ENCODE measurements at regions not wholly inside any gene's neighbourhood (a gene's known extent, or its start where the extent isn't known, plus 50 kb on each side); places are given as distances from the start of the nearest gene placed in this dataset.
"Not testable (repeated sequence)": the region's sequence is repeated elsewhere in the genome, so short reads cannot be mapped to it uniquely, and the experiment has no call there.

DNA sequence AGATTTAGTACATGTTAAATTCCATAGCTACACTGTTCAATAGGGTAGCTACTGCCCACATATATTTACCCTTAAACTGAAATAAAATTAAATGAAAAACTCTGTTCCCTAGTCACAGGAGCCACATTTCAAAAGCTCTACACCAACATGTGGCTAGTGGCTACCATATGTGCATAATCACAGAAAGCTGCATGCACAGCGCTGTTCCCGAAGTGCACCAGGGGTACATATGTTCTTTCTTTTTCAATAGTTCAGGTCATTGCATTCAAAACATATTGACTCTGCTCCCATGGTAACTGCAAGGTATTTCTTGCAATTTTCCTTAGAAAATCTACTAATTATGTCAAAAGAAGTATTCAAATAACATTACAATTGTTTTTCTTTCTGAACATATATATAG is 591.2 kb downstream of the PDHA2 start:
- DNase-seq, result no peak
- no peaks in the 10 kb centered on the region for H3K4me1 Mint-ChIP-seq (ENCODE audit: low read depth, unreplicated experiment)
- TF ChIP-seq, protein P1, sequence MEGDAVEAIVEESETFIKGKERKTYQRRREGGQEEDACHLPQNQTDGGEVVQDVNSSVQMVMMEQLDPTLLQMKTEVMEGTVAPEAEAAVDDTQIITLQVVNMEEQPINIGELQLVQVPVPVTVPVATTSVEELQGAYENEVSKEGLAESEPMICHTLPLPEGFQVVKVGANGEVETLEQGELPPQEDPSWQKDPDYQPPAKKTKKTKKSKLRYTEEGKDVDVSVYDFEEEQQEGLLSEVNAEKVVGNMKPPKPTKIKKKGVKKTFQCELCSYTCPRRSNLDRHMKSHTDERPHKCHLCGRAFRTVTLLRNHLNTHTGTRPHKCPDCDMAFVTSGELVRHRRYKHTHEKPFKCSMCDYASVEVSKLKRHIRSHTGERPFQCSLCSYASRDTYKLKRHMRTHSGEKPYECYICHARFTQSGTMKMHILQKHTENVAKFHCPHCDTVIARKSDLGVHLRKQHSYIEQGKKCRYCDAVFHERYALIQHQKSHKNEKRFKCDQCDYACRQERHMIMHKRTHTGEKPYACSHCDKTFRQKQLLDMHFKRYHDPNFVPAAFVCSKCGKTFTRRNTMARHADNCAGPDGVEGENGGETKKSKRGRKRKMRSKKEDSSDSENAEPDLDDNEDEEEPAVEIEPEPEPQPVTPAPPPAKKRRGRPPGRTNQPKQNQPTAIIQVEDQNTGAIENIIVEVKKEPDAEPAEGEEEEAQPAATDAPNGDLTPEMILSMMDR (IDR thresholded peaks at IDR 0.05; ENCODE audit: unreplicated experiment), result no peak
- H3K4me3 Mint-ChIP-seq (ENCODE audit: low read depth, unreplicated experiment), result no peak overlapping the region
- no peaks in the 10 kb centered on the region for H3K9me3 Mint-ChIP-seq (ENCODE audit: low read depth, unreplicated experiment)
- no peaks in the 10 kb centered on the region for H3K27me3 Mint-ChIP-seq (ENCODE audit: unreplicated experiment)
- CTCF ChIA-PET, result no interaction called here
- H3K27ac Mint-ChIP-seq (ENCODE audit: unreplicated experiment), result no peak overlapping the region
- intact Hi-C loops (cut with micrococcal nuclease; ENCODE audit: unreplicated experiment), result no loop called here
- BruUV-seq (replicated peaks), result no TSS peak
- no peaks in the 10 kb centered on the region for H3K36me3 Mint-ChIP-seq (ENCODE audit: insufficient read depth, unreplicated experiment)

DNA sequence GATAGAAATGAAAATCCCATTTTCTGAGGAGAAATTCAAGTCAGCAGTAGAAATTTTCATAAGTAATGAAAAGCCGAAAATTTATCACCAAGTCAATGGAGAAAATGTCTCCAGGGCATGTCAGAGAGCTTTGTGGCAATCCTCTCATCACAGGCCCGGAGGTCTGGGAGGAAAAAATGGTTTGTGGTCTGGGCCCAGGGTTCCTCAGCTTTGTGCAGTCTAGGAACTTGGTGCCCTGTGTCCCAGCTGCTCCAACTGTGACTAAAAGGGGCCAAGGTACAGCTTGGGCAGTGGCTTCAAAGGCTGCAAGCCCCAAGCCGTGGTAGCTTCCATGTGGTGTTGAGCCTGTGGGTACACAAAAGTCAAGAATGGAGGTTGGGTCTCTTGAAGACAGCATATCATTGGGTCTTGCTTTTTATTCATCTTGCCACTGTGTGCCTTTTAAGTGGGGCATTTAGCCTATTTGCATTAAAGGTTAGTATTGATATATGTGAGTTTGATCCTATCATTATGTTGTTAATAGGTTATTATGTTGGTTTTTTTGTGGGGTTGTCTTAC is 608.5 kb downstream of the PDHA2 start:
- DNase-seq, result no peak
- no peak overlapping the region for H3K4me3 Mint-ChIP-seq (ENCODE audit: low read depth, unreplicated experiment)
- TF ChIP-seq, protein P1 (IDR thresholded peaks at IDR 0.05; ENCODE audit: unreplicated experiment), result no peak
- CTCF ChIA-PET, result no interaction called here
- no TSS peak for BruUV-seq (replicated peaks)
- H3K4me1 Mint-ChIP-seq (ENCODE audit: low read depth, unreplicated experiment), result no peaks in the 10 kb centered on the region
- no peak overlapping the region for H3K27ac Mint-ChIP-seq (ENCODE audit: unreplicated experiment)
- peaks cover 6% of the 10 kb centered on the region for H3K9me3 Mint-ChIP-seq (ENCODE audit: low read depth, unreplicated experiment)
- intact Hi-C loops (cut with micrococcal nuclease; ENCODE audit: unreplicated experiment), result no loop called here
- no peaks in the 10 kb centered on the region for H3K36me3 Mint-ChIP-seq (ENCODE audit: insufficient read depth, unreplicated experiment)
- H3K27me3 Mint-ChIP-seq (ENCODE audit: unreplicated experiment), result no peaks in the 10 kb centered on the region

DNA sequence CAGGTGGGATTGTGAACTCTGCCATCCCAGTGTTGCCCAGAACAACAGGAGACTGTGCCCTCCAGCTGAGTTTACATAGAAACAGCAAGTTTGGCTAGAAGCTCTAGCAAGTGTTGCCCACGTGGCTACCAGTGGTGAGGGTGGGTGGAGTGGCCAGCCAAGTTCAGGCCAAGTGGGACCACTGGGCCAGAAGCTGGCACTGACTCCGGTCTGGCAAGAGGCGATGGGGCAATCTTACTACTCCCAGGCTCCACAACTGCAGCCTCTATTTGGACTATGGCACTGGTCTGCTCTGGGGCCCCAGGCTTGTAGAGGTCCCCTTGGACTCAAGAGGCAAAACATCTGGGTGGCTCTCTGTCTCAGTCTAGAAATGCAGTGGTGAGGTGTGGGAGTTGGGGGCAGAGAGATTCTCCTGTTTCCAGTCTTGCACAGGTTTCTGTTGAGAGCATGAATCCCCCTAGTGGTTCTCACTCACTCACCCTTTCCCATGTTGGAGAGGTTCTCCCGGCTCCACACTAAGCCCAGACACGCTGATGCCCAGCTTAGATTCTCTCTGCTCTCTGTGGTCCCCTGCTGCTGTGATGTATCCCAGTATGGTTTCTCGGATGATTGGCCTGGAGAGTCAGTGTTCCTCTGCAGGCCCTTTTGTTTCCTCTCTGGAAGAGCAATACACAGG is 615.3 kb downstream of the PDHA2 start:
- CTCF ChIA-PET, result no interaction called here
- Mint-ChIP-seq H3K27me3 (ENCODE audit: unreplicated experiment) (no peaks in the 10 kb centered on the region), H3K9me3 (ENCODE audit: low read depth, unreplicated experiment) (peaks cover 8% of the 10 kb centered on the region), H3K4me3 (ENCODE audit: low read depth, unreplicated experiment) (no peak overlapping the region), H3K4me1 (ENCODE audit: low read depth, unreplicated experiment) (no peaks in the 10 kb centered on the region), H3K36me3 (ENCODE audit: insufficient read depth, unreplicated experiment) (no peaks in the 10 kb centered on the region), H3K27ac (ENCODE audit: unreplicated experiment) (no peak overlapping the region)
- BruUV-seq (replicated peaks), result no TSS peak
- TF ChIP-seq, protein P1 (IDR thresholded peaks at IDR 0.05; ENCODE audit: unreplicated experiment), result no peak
- intact Hi-C loops (cut with micrococcal nuclease; ENCODE audit: unreplicated experiment), result no loop called here
- DNase-seq, result no peak

DNA sequence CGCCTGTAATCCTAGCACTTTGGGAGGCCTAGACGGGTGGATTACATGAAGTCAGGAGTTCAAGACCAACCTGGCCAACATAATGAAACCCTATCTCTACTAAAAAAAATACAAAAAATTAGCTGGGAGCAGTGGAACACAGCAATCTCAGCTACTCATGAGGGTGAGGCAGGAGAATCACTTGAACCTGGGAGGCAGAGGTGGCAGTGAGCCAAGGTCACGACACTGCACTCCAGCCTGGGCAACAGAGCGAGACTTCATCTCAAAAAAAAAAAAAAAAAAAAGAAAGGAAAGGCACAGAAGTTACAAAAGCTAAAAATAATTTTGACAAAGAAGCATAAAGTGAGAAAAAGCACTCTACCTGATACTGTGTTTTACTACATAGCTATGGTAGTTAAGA is 618.1 kb downstream of the PDHA2 start:
- CTCF ChIA-PET; intact Hi-C loops (cut with micrococcal nuclease; ENCODE audit: unreplicated experiment); BruUV-seq (replicated peaks); DNase-seq; H3K9me3 Mint-ChIP-seq (ENCODE audit: low read depth, unreplicated experiment); H3K27me3 Mint-ChIP-seq (ENCODE audit: unreplicated experiment); H3K36me3 Mint-ChIP-seq (ENCODE audit: insufficient read depth, unreplicated experiment); H3K27ac Mint-ChIP-seq (ENCODE audit: unreplicated experiment); H3K4me3 Mint-ChIP-seq (ENCODE audit: low read depth, unreplicated experiment); H3K4me1 Mint-ChIP-seq (ENCODE audit: low read depth, unreplicated experiment): not testable (repeated sequence)

DNA sequence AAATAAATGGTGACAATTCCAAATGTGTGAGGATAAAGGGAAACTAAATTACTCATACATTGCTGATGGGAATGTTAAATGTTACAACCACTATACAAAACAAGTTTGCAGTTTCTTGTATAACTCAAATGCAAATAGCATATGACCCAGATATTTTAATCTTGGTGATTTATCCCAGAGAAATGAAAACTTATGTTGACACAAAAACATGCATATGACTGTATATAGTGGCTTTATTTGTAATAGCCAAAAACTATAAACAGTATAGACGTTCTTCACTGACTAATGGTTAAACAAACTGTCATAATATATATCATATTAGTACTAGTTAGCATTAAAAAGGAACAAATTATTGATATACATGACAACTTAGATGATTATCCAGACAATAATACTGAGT is 619.2 kb downstream of the PDHA2 start:
- CTCF ChIA-PET, result no interaction called here
- H3K9me3 Mint-ChIP-seq (ENCODE audit: low read depth, unreplicated experiment), result peaks cover 4% of the 10 kb centered on the region
- no peaks in the 10 kb centered on the region for H3K4me1 Mint-ChIP-seq (ENCODE audit: low read depth, unreplicated experiment)
- H3K27ac Mint-ChIP-seq (ENCODE audit: unreplicated experiment), result no peak overlapping the region
- BruUV-seq (replicated peaks), result no TSS peak
- no peak for DNase-seq
- no peak overlapping the region for H3K4me3 Mint-ChIP-seq (ENCODE audit: low read depth, unreplicated experiment)
- H3K36me3 Mint-ChIP-seq (ENCODE audit: insufficient read depth, unreplicated experiment), result no peaks in the 10 kb centered on the region
- no peaks in the 10 kb centered on the region for H3K27me3 Mint-ChIP-seq (ENCODE audit: unreplicated experiment)
- intact Hi-C loops (cut with micrococcal nuclease; ENCODE audit: unreplicated experiment), result no loop called here
- TF ChIP-seq, protein P1 (IDR thresholded peaks at IDR 0.05; ENCODE audit: unreplicated experiment), result no peak
